NCI-H774 (cell line): ENCODE measurements at regions not wholly inside any gene's neighbourhood (a gene's known extent, or its start where the extent isn't known, plus 50 kb on each side); places are given as distances from the start of the nearest gene placed in this dataset.

ENCODE experiments used
- DNase-seq: peaks from one replicate; lab custom pipeline; 2025; lab: John Stamatoyannopoulos, UW

DNA sequence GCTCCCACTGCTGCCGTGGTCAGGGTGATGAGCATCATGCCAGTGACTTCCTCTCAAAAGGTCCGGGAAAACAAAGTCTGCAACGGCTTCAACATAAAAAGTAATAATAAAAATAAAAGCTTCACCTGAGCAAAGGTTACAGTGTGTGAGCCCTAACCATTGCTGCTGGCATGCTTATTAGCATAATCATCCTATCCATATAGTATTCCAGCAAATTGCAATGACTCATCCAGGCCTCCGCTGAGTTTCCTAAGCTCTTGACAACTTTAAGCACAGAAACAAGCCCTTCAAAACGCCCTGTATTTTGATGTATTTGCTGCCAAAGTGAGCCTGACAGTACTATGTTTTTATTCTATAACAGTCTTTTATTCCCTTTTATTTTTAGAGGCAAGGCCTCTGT is 100.5 kb downstream of the AASDH start:
- DNase-seq, result no peak

DNA sequence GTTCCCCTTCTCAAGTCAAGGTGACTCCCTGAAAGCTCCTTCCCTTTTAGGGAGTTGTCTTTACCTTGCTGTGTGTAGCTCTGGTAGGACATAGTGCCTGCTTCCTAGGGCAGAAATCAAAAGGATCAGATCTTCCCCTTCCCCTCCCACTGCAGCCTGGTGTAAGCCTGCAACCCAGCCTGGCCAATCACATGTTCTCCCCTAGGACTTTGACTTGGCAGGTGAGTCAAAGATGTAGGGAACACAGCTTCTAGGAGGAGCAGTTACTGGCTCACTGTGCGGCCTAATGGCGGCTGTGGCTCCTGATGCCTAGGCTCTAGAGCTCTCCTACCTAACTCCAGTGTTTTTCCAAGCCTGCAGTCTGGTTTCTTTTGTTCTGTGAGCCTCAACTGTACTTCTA is 103.9 kb downstream of the AASDH start:
- no peak for DNase-seq

GRCh38 chr4:56282004-56282403 is 105.3 kb downstream of the AASDH start:
- no peak for DNase-seq

DNA sequence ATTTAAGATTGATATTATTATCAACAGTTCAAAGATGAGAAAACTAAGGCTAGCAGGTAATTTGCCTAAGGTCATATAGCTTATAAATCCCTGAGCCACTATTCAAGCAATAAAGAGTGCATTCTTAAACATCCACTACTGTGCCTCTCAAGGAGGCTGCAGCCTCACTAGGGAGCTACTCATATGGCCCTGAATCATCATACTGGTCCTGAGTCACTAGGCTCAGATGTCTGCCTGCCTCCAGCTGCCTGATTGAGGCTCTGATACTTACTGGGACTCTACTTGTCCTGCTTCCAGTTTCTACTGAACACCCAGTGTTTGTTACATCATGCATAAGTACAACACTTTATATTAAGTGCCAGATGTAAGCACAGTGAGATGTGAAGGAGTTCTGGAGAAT is 110.7 kb downstream of the AASDH start:
- no peak for DNase-seq

DNA sequence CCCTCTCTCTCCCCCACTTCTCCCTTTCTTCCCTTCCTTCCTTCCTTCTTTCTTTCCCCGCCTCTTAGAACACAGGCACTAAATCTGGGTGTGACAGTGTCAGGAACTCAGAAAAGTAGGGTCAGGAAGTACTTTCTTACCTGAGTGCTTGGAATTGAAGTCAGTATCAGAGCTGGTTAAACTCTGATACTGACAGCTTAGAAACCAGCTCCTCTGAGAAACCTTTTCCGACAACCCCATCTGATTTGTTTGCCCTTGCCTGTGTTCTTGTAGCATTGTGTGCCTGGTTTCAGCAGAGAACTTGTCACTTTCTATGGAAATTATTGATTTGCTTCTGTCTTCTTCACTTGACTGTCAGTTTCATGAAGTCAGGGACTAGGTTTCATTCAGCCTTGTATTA is 113.9 kb downstream of the AASDH start:
- no peak for DNase-seq

DNA sequence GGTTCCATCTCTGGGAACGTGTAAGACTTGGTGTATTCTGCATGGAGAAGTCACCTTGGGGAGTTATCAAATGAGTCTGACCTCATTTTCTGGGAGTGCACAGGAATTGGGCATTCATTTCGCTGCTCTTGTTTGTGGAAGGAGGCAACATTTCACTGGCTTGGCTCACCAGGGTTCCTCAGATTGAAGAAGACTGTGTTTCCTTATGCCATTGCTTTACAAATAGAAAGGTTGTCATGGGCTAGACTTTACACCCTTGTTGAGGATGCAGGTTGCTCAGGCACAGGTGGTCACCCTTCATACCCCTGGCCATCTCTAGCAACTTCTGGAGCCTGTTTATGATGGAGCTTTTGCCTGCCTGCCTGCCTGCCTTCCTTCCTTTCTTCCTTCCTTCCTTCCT is 114.4 kb downstream of the AASDH start:
- DNase-seq, result no peak

DNA sequence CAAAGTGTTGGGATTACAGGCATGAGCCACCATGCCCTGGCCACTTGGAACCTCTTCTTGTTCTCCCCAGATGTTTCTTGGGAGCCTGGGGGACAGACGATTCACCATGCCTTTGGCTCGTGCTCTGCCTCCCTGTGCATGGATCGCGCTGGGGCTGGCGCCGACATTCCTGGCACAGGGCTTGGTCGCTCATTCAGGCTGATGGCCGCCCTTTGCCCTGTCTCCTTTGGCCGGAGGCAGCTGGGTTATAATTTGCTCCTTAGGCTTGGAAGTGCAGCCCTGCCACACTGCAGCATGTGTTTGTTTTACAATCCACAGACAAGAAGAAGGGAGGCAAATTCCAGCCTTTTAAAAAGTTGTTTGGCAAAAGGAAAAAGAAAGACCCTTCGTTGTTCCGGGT is 115.3 kb downstream of the AASDH start:
- DNase-seq, result no peak

DNA sequence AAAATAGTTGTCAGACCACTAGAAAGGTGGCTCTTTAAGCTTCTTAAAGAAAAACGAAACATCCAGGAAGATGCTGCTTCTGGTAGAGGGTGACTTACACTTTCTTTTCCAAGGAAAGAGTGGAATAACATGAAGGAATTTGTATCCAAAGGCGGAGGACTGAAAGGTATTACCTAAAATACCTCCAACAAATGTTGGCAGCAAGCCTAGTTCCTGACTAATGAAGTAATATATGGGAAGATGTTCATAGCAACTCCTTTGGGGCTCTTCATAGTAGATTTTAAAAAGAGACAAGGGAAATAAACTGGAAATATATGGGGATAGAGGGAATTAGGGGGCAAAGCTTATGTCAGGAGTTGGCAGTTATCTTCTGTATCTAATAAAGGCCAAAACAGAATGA is 116.2 kb downstream of the AASDH start:
- DNase-seq, result no peak

GRCh38 chr4:56267558-56267957 is 119.7 kb downstream of the AASDH start:
- DNase-seq, result no peak

DNA sequence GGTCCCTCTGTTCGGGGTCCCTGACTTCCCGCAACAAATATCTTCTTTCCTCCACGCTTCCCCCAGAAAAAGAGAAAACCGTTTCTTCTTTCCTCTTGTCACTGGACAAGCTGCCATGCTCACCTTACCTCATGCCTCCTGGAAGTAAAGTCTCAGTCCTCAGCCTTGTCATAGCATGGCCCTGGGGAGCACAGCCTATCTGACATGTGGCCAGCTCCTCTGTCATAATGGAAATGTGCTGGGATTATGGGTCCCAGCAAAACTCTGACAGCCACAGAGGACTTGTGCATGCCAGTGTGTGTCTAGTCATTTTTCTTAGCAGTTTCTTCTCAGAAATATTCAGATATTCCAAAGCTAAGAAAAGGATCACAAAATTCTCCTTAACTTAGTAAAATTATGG is 122.4 kb downstream of the AASDH start:
- DNase-seq, result no peak

- no peak for DNase-seq
Measured at GRCh38 chr4:56261027-56261426, 126.3 kb downstream of the AASDH start.

DNA sequence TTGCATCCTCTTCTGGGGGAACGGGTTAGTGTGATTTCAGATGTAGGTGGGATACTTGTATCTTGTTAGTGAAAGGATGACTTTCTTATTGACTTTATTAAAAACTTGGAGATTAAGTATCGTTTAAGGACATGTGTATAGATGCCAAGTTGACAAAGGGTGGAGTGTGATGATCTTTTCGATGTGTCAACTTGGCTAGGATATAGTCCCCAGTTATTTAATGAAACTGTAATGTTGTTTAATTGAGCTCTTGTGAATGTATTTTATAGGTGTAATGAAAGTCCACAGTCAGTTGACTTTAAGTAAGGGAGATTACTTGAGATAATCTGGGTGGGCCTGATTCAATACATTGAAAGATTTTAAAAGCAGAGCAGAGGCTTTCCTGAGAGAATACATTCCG is 127.0 kb downstream of the AASDH start:
- no peak for DNase-seq

DNA sequence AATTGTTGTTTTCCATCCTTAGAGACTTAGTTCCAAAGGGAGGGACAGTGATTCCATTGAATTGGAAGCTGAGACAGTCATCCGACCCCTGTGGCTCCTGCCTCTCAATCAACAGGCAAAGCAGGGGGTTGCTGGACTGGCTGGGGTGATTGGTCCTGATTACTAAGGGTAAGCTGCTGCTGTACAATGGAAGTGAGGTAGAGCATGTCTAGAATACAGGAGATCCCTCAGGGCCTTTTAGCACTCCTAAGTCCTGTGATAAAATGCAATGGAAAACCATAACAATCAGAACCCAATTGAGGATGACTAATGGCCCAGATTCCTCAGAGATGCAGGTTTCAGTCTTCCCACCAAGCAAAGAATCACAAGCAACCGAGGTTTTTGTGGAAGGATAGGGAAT is 127.6 kb downstream of the AASDH start:
- no peak for DNase-seq

DNA sequence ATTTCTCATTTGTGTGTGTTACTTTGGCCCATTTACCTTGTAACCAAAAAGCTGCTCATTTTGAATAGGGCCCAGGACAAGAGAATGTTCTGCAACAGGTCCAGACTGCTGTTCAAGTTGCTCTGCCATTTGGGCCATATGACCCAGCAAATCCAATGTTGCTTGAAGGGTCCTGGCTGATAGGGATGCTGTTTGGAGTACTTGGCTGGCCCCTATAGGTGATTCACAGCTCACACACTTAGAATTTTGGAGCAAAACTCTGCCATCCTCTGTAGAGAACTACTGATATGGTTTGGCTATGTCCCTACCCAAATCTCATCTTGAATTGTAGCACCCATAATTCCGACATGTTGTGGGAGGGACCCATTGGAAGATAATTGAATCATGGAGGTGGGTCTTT is 131.5 kb downstream of the AASDH start:
- no peak for DNase-seq

DNA sequence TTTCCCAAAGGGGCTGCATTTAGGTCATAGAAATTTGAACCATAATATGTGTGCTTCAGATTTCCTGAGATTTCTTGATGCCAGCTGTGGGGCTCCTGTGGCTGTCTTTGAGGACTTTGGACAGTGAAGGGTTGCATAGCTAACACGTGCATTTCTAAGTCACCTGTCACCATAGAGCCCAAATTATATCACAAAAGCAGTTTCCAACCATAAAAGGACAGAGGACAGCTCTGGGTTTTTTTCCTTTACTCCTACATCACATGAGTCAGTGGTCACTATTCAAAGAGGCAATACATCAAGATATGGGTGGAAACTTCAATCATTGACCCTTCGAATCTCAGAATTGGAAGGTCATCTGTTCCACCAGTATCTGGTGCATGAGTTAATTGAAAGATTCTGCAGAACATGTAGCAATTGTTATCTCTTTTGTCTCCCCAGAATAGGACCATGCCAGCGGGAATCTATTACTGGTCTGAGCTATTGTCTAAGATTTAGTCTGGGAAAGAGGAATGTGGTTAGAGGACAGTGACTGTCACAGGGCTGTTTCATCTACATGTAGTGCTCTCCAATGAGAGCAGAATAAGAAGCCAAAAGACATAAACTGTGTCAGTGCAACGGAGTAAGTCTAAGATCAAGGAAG is 133.5 kb downstream of the AASDH start:
- DNase-seq, result no peak

DNA sequence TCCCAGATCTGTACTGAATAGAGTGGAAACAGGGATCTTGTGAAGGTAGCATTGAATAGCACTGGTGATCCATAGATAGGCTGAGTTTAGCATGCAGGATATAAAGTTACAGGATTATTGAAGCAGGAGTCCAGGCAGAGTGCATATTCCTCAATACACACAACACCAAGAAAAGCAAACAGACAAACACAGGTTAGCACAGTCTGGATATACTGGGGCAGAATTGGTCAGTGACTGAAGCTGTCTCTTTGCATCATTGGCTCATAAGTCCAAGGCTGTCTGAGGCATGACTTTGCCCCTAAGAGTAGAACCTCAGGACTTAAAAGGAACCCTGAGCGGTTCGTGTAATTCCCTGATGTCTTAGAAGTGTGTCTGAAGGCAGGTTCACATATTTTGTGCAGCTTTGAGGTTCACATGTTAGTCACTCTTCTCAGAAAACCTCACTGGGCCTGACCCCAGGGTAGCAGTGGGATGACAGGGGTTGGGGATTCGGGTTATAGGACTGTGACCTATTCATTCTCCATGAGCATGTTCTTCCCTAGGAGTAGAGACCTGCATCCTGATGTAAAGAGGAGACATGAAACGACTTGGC is 134.6 kb downstream of the AASDH start:
- DNase-seq, result no peak

GRCh38 chr4:56251556-56251955 is 135.7 kb downstream of the AASDH start:
- DNase-seq, result no peak

GRCh38 chr4:56250776-56251175 is 136.5 kb downstream of the AASDH start:
- DNase-seq, result no peak

- DNase-seq, result no peak
Measured at GRCh38 chr4:56247646-56248045, 139.6 kb downstream of the AASDH start.

GRCh38 chr4:56246233-56246610 is 141.1 kb downstream of the AASDH start:
- no peak for DNase-seq

DNA sequence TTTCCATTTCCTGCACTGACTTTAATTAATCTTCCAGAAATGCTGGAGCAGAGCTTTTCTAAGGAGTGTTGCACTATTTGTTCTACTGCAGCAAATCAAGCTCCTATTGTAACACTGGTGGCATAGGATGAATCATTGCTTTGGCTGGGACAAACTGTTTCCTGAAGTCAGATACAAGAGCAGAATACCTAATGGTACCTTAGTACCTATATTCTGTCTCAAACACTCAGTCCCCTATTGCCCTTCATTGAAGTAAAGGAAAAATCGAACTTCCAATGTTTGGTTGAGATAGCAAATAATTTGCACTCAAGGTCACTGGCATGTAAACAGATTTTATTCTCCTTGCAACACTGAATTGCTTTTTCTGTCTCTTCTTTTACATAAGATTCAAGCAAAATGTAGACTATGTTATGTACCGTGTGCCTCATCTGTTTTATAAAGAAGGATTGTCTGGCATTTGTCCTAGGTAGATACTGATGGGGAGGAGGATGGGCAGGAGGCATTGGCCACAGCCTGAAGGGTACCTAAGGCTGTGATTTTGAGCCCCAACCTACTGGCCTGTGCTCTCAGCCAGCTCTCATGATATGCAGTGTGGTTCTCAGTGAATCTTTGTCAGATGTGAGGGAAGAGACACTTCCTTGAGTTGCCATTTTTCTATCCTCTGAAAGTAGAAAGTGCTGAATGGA is 141.6 kb downstream of the AASDH start:
- no peak for DNase-seq

DNA sequence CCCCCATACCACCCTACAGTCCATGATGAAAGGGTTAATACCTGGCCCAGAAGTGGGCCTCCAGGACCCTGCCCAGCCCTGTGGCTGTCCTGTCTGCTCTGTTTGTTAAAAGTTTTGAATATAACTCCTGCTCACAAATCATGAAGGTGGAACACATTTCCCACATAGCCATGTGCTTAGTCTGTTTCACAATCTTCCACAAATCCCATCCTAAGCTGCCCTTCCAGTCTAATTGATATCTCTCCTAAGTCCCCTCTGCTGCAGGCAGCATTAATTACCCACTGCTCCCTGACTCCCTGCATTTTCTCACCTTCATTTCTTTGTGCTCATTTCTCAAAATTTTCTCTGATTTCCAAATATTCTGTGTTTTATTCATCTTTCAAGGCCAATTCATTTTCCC is 142.6 kb downstream of the AASDH start:
- no peak for DNase-seq

DNA sequence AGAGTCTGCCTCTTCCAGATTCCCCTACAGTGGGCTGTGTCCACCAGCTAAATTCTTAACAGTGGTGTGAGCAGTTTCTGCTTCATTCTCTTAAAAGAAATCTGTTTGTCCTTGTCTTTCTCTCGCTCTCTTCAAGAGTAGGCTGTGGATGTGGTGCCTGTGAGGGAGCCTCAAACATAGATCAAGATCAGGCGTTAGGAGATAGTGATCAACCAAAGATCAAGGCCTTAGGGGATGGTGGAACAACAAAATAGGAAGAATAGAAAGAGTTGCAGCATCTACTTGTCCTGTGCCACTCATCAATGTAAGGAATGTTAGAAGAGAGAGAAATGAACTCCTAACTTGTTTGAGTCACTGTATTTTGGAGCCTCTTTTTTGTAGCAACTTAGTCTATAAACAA is 144.2 kb downstream of the AASDH start:
- DNase-seq, result no peak

DNA sequence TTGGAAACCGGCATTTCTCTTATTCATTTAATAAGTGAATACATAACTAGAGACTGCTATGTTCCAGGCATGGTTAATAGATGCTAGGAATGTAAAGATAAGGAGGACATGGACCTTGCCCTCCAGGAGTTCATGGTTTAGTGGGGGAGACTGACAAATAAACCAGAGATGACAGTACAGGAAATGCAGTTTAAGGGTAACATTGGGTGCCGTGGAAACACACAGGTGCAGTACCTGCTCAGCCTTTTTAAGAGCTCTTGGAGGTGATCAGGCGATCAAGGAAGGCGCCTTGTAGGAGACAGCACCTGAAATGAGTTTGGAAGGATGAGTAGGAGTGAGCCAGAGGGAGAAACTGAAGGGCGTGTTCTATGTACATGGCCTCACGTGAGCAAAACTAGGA is 145.8 kb downstream of the AASDH start:
- DNase-seq, result no peak
